ENCODE measurements at regions not wholly inside any gene's neighbourhood (a gene's known extent, or its start where the extent isn't known, plus 50 kb on each side); places are given as distances from the start of the nearest gene placed in this dataset.

GRCh38 chr2:145343287-145343686 lies 823.4 kb upstream of the ZEB2 start:
- TF ChIP-seq POLR2A (IDR thresholded peaks at IDR 0.05; ENCODE audit: borderline replicate concordance, extremely low read depth, insufficient read depth, insufficient read length) (no peak), TCF7L2 (IDR thresholded peaks at IDR 0.05; ENCODE audit: borderline replicate concordance, extremely low read depth, insufficient read depth, insufficient read length) (no peak), RAD21 (IDR thresholded peaks at IDR 0.05; ENCODE audit: low read depth) (no peak), EZH2 (IDR thresholded peaks at IDR 0.05) (no peak), EGR1 (IDR thresholded peaks at IDR 0.05; ENCODE audit: low read depth) (no peak), POLR2AphosphoS5 (IDR thresholded peaks at IDR 0.05; ENCODE audit: low read depth, low read length) (no peak), REST (IDR thresholded peaks at IDR 0.05; ENCODE audit: low read depth) (no peak), YY1 (IDR thresholded peaks at IDR 0.05; ENCODE audit: extremely low read depth, insufficient replicate concordance, low read depth, low read length) (no peak)
- TF ChIP-seq, protein P1, sequence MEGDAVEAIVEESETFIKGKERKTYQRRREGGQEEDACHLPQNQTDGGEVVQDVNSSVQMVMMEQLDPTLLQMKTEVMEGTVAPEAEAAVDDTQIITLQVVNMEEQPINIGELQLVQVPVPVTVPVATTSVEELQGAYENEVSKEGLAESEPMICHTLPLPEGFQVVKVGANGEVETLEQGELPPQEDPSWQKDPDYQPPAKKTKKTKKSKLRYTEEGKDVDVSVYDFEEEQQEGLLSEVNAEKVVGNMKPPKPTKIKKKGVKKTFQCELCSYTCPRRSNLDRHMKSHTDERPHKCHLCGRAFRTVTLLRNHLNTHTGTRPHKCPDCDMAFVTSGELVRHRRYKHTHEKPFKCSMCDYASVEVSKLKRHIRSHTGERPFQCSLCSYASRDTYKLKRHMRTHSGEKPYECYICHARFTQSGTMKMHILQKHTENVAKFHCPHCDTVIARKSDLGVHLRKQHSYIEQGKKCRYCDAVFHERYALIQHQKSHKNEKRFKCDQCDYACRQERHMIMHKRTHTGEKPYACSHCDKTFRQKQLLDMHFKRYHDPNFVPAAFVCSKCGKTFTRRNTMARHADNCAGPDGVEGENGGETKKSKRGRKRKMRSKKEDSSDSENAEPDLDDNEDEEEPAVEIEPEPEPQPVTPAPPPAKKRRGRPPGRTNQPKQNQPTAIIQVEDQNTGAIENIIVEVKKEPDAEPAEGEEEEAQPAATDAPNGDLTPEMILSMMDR (IDR thresholded peaks at IDR 0.05 in 2 of 3, conservative IDR thresholded peaks at IDR 0.05 in 1 of 3; ENCODE audit: borderline replicate concordance in 1 of 3, insufficient read depth in 1 of 3, low read depth in 2 of 3, low read length in 2 of 3), result no peak
- TF ChIP-seq, protein P2, sequence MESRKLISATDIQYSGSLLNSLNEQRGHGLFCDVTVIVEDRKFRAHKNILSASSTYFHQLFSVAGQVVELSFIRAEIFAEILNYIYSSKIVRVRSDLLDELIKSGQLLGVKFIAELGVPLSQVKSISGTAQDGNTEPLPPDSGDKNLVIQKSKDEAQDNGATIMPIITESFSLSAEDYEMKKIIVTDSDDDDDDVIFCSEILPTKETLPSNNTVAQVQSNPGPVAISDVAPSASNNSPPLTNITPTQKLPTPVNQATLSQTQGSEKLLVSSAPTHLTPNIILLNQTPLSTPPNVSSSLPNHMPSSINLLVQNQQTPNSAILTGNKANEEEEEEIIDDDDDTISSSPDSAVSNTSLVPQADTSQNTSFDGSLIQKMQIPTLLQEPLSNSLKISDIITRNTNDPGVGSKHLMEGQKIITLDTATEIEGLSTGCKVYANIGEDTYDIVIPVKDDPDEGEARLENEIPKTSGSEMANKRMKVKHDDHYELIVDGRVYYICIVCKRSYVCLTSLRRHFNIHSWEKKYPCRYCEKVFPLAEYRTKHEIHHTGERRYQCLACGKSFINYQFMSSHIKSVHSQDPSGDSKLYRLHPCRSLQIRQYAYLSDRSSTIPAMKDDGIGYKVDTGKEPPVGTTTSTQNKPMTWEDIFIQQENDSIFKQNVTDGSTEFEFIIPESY (IDR thresholded peaks at IDR 0.05; ENCODE audit: extremely low read depth, insufficient replicate concordance, low read length), result no peak
